Neural progenitor cell (in vitro differentiated cells): ENCODE measurements at regions not wholly inside any gene's neighbourhood (a gene's known extent, or its start where the extent isn't known, plus 50 kb on each side); places are given as distances from the start of the nearest gene placed in this dataset.

Experiments
- EZH2 ChIP-seq: fragments of 200-600 bp; sonication (generic); IDR thresholded peaks from 2 replicates; pipeline ENCODE4 v1.6.1; 2017; ENCODE audit warnings: antibody characterized with exemption, mild to moderate bottlenecking, moderate library complexity
- TF ChIP-seq, protein P1 (sequence below): fragments of 200-600 bp; sonication (generic); IDR thresholded peaks from 2 replicates; pipeline ENCODE4 v1.5.1; 2017; ENCODE audit warnings: antibody characterized with exemption, mild to moderate bottlenecking

DNA sequence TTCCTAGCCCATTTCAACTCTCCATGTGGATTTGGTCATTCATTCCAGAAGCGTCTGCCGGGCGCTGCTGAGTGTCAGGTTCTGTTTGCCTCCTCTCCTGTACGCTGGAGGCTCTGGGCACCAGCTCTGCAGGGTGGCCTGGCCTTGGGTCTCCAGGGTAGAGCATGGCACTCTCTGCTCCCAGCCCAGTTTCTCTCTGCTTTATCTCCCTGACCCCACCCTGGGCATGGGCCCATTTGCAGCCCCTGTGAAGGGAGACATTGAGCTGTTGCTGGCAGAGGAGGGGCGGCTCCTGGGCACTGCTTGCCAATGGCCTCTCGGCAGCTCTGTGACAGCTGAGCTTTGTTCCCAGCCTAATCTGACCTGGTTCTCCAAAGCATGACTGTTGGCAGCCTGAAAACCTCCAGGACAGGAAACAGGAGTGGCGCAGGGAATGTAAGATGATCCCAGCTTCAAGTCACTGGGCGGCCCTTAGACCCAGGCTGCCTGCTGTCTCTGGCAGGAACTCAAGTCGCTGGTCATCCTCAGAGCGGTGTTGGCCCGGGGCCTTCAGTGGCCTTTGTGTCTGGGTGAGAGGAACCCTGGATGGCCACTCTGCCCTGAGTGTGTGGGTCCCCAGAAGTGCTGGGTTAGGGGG is 146.8 kb downstream of the SEC14L1 start:
- TF ChIP-seq, protein P1, sequence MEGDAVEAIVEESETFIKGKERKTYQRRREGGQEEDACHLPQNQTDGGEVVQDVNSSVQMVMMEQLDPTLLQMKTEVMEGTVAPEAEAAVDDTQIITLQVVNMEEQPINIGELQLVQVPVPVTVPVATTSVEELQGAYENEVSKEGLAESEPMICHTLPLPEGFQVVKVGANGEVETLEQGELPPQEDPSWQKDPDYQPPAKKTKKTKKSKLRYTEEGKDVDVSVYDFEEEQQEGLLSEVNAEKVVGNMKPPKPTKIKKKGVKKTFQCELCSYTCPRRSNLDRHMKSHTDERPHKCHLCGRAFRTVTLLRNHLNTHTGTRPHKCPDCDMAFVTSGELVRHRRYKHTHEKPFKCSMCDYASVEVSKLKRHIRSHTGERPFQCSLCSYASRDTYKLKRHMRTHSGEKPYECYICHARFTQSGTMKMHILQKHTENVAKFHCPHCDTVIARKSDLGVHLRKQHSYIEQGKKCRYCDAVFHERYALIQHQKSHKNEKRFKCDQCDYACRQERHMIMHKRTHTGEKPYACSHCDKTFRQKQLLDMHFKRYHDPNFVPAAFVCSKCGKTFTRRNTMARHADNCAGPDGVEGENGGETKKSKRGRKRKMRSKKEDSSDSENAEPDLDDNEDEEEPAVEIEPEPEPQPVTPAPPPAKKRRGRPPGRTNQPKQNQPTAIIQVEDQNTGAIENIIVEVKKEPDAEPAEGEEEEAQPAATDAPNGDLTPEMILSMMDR, result no peak
- TF ChIP-seq EZH2, result no peak
